Activated CD4-positive, alpha-beta T cell treated with anti-CD3 and anti-CD28 coated beads, Interleukin-2, amount 50 U/mL, for 4 hours (primary cell): ENCODE measurements at regions not wholly inside any gene's neighbourhood (a gene's known extent, or its start where the extent isn't known, plus 50 kb on each side); places are given as distances from the start of the nearest gene placed in this dataset.

Experiments
- DNase-seq, 2 experiments: peaks; one replicate each; pipeline ENCODE4 v3.0.0-alpha.2; 2020

GRCh38 chr22:47606426-47606825, 844.0 kb downstream of the TBC1D22A start:
- no peak for DNase-seq

- no peak for DNase-seq
Measured at GRCh38 chr22:47605886-47606285, 843.4 kb downstream of the TBC1D22A start.

GRCh38 chr22:47605441-47605840, 843.0 kb downstream of the TBC1D22A start:
- DNase-seq = no peak

GRCh38 chr22:47604563-47604962, 842.1 kb downstream of the TBC1D22A start:
- DNase-seq = no peak

GRCh38 chr22:47602732-47603131, 840.3 kb downstream of the TBC1D22A start:
- DNase-seq = no peak

- no peak for DNase-seq
Measured at GRCh38 chr22:47601666-47602065, 839.2 kb downstream of the TBC1D22A start.

GRCh38 chr22:47600791-47601625, 838.6 kb downstream of the TBC1D22A start:
- DNase-seq = no peak

GRCh38 chr22:47600281-47600680, 837.8 kb downstream of the TBC1D22A start:
- no peak for DNase-seq

GRCh38 chr22:47599753-47600152, 837.3 kb downstream of the TBC1D22A start:
- no peak for DNase-seq

GRCh38 chr22:47598864-47599263, 836.4 kb downstream of the TBC1D22A start:
- no peak for DNase-seq

GRCh38 chr22:47597041-47597440, 834.6 kb downstream of the TBC1D22A start:
- no peak for DNase-seq

GRCh38 chr22:47596176-47596690, 833.8 kb downstream of the TBC1D22A start:
- DNase-seq = no peak

- no peak for DNase-seq
Measured at GRCh38 chr22:47594836-47595521, 832.5 kb downstream of the TBC1D22A start.

GRCh38 chr22:47593911-47594311, 831.5 kb downstream of the TBC1D22A start:
- no peak for DNase-seq

- DNase-seq = no peak
Measured at GRCh38 chr22:47593291-47593690, 830.8 kb downstream of the TBC1D22A start.

GRCh38 chr22:47592791-47593190, 830.3 kb downstream of the TBC1D22A start:
- DNase-seq = no peak

- DNase-seq = no peak
Measured at GRCh38 chr22:47591709-47592108, 829.3 kb downstream of the TBC1D22A start.

GRCh38 chr22:47591016-47591415, 828.6 kb downstream of the TBC1D22A start:
- DNase-seq = no peak

GRCh38 chr22:47589271-47590250, 827.1 kb downstream of the TBC1D22A start:
- no peak for DNase-seq

- DNase-seq = no peak
Measured at GRCh38 chr22:47588578-47588960, 826.1 kb downstream of the TBC1D22A start.

- DNase-seq = no peak
Measured at GRCh38 chr22:47587861-47588577, 825.6 kb downstream of the TBC1D22A start.

- no peak for DNase-seq
Measured at GRCh38 chr22:47587361-47587760, 824.9 kb downstream of the TBC1D22A start.
